Psoas muscle (tissue), 7 donors: ENCODE measurements at regions not wholly inside any gene's neighbourhood (a gene's known extent, or its start where the extent isn't known, plus 50 kb on each side); places are given as distances from the start of the nearest gene placed in this dataset.

Experiments used
- ATAC-seq, 4 donors: fragments of 200-7000 bp; cut with Tn5 transposase; one replicate each; pipeline ENCODE4 v1.9.1; 2020; ENCODE audit warnings: moderate library complexity in 3 of 4, mild to moderate bottlenecking in 2 of 4
- DNase-seq, 2 donors: peaks; one replicate each; pipeline ENCODE4 v3.0.0-alpha.2; 2020
- H3K27ac ChIP-seq: fragments of 200-600 bp; one replicate; pipeline ENCODE4 v1.8.0; 2022
- H3K27me3 ChIP-seq, 3 donors: fragments of 200-600 bp in 1 of 3; one replicate each; pipeline versions ENCODE4 v1.6.1 to v1.8.0; 2013 to 2022; ENCODE audit warnings: low read length in 2 of 3, mild to moderate bottlenecking in 2 of 3, moderate library complexity in 1 of 3; ENCODE audit not compliant: insufficient read depth in 3 of 3
- H3K36me3 ChIP-seq, 2 donors: fragments of 200-600 bp in 1 of 2; one replicate each; pipeline versions ENCODE4 v1.6.1 to v1.8.0; 2013 to 2022; ENCODE audit warnings: low read depth in 1 of 2, mild to moderate bottlenecking in 1 of 2, moderate library complexity in 1 of 2; ENCODE audit not compliant: insufficient read depth in 1 of 2
- H3K4me1 ChIP-seq: fragments of 200-600 bp; one replicate; pipeline ENCODE4 v1.8.0; 2022
- H3K4me3 ChIP-seq: fragments of 200-600 bp; one replicate; pipeline ENCODE4 v1.8.0; 2022; ENCODE audit warnings: mild to moderate bottlenecking
- H3K9me3 ChIP-seq: fragments of 200-600 bp; one replicate; pipeline ENCODE4 v1.8.0; 2022
- WGBS, 3 donors: extraction: QIAGEN DNeasy Blood & Tissue Kit; methylation state at CpG; one replicate each; pipeline versions ENCODE4 v1.1.6 to v1.1.7; 2013; 5-methylcytosine and 5-hydroxymethylcytosine counted together
- intact Hi-C, 2 donors: fragments of 100-400 bp; cut with DNase I; formaldehyde crosslinking; loops; one replicate each; pipeline versions ENCODE4 v1.11.0 to v1.14.2; 2022
- TF ChIP-seq, protein P1 (sequence below): fragments of 200-600 bp; IDR thresholded peaks from one replicate; pipeline ENCODE4 v1.8.0; 2022; ENCODE audit warnings: antibody characterized with exemption
- donor health status: healthy with polysubstance abuse.
- donor health status: DM: no; HTN: no; CAD: no; lungs with moderate emphysema.
- donor health status: Bipolar disorder and iron deficiency.
- donor health status: healthy.
- donor health status: DM: yes; HTN: yes; CAD: no.
- donor health status: DM: no; HTN: no; CAD: no.
- donor health status: DM: yes; HTN: yes; CAD: no.

GRCh38 chr1:175894581-175894980, 151.2 kb upstream of the TNR start:
- no peaks in the 10 kb centered on the region for H3K4me1 ChIP-seq
- no peak overlapping the region for H3K4me3 ChIP-seq
- TF ChIP-seq, protein P1, sequence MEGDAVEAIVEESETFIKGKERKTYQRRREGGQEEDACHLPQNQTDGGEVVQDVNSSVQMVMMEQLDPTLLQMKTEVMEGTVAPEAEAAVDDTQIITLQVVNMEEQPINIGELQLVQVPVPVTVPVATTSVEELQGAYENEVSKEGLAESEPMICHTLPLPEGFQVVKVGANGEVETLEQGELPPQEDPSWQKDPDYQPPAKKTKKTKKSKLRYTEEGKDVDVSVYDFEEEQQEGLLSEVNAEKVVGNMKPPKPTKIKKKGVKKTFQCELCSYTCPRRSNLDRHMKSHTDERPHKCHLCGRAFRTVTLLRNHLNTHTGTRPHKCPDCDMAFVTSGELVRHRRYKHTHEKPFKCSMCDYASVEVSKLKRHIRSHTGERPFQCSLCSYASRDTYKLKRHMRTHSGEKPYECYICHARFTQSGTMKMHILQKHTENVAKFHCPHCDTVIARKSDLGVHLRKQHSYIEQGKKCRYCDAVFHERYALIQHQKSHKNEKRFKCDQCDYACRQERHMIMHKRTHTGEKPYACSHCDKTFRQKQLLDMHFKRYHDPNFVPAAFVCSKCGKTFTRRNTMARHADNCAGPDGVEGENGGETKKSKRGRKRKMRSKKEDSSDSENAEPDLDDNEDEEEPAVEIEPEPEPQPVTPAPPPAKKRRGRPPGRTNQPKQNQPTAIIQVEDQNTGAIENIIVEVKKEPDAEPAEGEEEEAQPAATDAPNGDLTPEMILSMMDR: no peak
- H3K27ac ChIP-seq: no peak overlapping the region
- H3K36me3 ChIP-seq: no peaks in the 10 kb centered on the region
- intact Hi-C loops: no loop called here
- DNase-seq (no peak), ATAC-seq (no peak)
- no peaks in the 10 kb centered on the region for H3K9me3 ChIP-seq
- 88 to 100% (median 97%) methylated on average over 1 of the region's 1 CpG for WGBS, 3 donors
- no peaks in the 10 kb centered on the region for H3K27me3 ChIP-seq

GRCh38 chr1:175893192-175893591, 149.8 kb upstream of the TNR start:
- intact Hi-C loops: no loop called here
- TF ChIP-seq, protein P1: no peak
- Histone ChIP-seq H3K4me1 (no peaks in the 10 kb centered on the region), H3K27me3 (no peaks in the 10 kb centered on the region), H3K36me3 (no peaks in the 10 kb centered on the region), H3K4me3 (no peak overlapping the region), H3K9me3 (no peaks in the 10 kb centered on the region), H3K27ac (no peak overlapping the region)
- DNase-seq (no peak), ATAC-seq (no peak)
- WGBS, 3 donors: 79 to 80% (median 79%) methylated on average over 3 of the region's 3 CpGs

GRCh38 chr1:175892686-175893085, 149.3 kb upstream of the TNR start:
- TF ChIP-seq, protein P1: no peak

GRCh38 chr1:175891783-175892309, 148.5 kb upstream of the TNR start:
- H3K4me3 ChIP-seq: no peak overlapping the region
- H3K9me3 ChIP-seq: no peaks in the 10 kb centered on the region
- H3K36me3 ChIP-seq: no peaks in the 10 kb centered on the region
- DNase-seq (no peak), ATAC-seq (no peak)
- intact Hi-C loops: no loop called here
- WGBS, 3 donors: 80 to 84% (median 80%) methylated on average over 10 of the region's 10 CpGs
- H3K27me3 ChIP-seq: no peaks in the 10 kb centered on the region
- TF ChIP-seq, protein P1: no peak
- no peak overlapping the region for H3K27ac ChIP-seq
- no peaks in the 10 kb centered on the region for H3K4me1 ChIP-seq

More at GRCh38 chr1:175892686-175893085, 149.3 kb upstream of the TNR start:
- Histone ChIP-seq H3K4me1 (no peaks in the 10 kb centered on the region), H3K9me3 (no peaks in the 10 kb centered on the region), H3K4me3 (no peak overlapping the region), H3K27me3 (no peaks in the 10 kb centered on the region), H3K27ac (no peak overlapping the region), H3K36me3 (no peaks in the 10 kb centered on the region)
- WGBS, 3 donors: 65 to 74% (median 68%) methylated on average over 5 of the region's 5 CpGs
- no peak for ATAC-seq
- DNase-seq: no peak
- intact Hi-C loops: no loop called here

DNA sequence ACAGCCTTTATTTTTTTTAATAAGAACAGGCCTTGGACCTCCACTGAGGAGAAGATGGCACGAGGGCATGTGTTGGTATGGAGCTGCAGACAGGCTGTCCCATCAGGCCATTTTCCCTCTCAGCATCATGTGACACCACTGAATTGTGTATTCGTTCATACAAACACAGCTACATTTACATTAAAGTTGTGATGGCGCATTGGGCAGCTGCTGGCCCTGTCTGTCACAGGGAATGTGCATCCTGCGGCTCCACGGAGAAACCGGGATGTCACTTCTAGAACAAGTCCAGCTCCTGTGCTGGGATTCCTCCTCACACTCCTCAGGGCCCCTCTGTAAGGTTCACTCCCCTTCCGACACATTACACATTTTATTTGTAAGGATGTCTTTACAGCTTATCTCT, 147.6 kb upstream of the TNR start:
- no peaks in the 10 kb centered on the region for H3K36me3 ChIP-seq
- ATAC-seq (no peak), DNase-seq (no peak)
- 93 to 96% (median 95%) methylated on average over 7 of the region's 7 CpGs for WGBS, 3 donors
- H3K27ac ChIP-seq: no peak overlapping the region
- H3K27me3 ChIP-seq: no peaks in the 10 kb centered on the region
- TF ChIP-seq, protein P1: no peak
- intact Hi-C loops: no loop called here
- no peaks in the 10 kb centered on the region for H3K9me3 ChIP-seq
- H3K4me1 ChIP-seq: no peaks in the 10 kb centered on the region
- H3K4me3 ChIP-seq: no peak overlapping the region
